Vagina (tissue), 2 donors: ENCODE measurements at regions not wholly inside any gene's neighbourhood (a gene's known extent, or its start where the extent isn't known, plus 50 kb on each side); places are given as distances from the start of the nearest gene placed in this dataset.

Experiments used
- DNase-seq, 2 donors: peaks; one replicate each; pipeline ENCODE4 v3.0.0-alpha.2; 2017; ENCODE audit errors: extremely low spot score in 2 of 2
- H3K27ac ChIP-seq: fragments of 200-600 bp; sonication (generic); one replicate; pipeline ENCODE4 v1.5.1; 2019
- H3K27me3 ChIP-seq: fragments of 200-600 bp; sonication (generic); one replicate; pipeline ENCODE4 v1.5.1; 2019
- H3K36me3 ChIP-seq, 2 donors: fragments of 200-600 bp; sonication (generic); one replicate each; pipeline ENCODE4 v1.5.1; 2017 to 2019
- H3K4me1 ChIP-seq: fragments of 200-600 bp; sonication (generic); one replicate; pipeline ENCODE4 v1.5.1; 2019
- H3K4me3 ChIP-seq, 2 donors: fragments of 200-600 bp; sonication (generic); 1 replicate in 1 of 2; 2 replicates in 1 of 2; pipeline ENCODE4 v1.5.1; 2016 to 2019
- H3K9me3 ChIP-seq: fragments of 200-600 bp; sonication (generic); one replicate; pipeline ENCODE4 v1.5.1; 2019
- POLR2A ChIP-seq, 2 donors: fragments of 450-650 bp; IDR thresholded peaks; one replicate each; pipeline ENCODE4 v1.6.1; 2017; ENCODE audit warnings: antibody characterized with exemption in 2 of 2, mild to moderate bottlenecking in 2 of 2, moderate library complexity in 2 of 2
- POLR2AphosphoS5 ChIP-seq, 2 donors: sonication (generic); formaldehyde crosslinking; IDR thresholded peaks; one replicate each; pipeline ENCODE4 v1.9.0; 2017; ENCODE audit warnings: antibody characterized with exemption in 2 of 2, mild to moderate bottlenecking in 2 of 2, low read depth in 1 of 2; ENCODE audit not compliant: insufficient read depth in 1 of 2
- intact Hi-C: fragments of 100-400 bp; cut with DNase I; formaldehyde crosslinking; loops from one replicate; pipeline ENCODE4 v1.15.1; 2023
- TF ChIP-seq, protein P1 (sequence below), 3 experiments: fragments of 450-650 bp in 2 of 3; fragments of 200-600 bp in 1 of 3; sonication (generic) in 1 of 3; IDR thresholded peaks; one replicate each; pipeline ENCODE4 v1.5.1; 2017 to 2019; ENCODE audit warnings: antibody characterized with exemption in 3 of 3, mild to moderate bottlenecking in 2 of 3, moderate library complexity in 2 of 3

DNA sequence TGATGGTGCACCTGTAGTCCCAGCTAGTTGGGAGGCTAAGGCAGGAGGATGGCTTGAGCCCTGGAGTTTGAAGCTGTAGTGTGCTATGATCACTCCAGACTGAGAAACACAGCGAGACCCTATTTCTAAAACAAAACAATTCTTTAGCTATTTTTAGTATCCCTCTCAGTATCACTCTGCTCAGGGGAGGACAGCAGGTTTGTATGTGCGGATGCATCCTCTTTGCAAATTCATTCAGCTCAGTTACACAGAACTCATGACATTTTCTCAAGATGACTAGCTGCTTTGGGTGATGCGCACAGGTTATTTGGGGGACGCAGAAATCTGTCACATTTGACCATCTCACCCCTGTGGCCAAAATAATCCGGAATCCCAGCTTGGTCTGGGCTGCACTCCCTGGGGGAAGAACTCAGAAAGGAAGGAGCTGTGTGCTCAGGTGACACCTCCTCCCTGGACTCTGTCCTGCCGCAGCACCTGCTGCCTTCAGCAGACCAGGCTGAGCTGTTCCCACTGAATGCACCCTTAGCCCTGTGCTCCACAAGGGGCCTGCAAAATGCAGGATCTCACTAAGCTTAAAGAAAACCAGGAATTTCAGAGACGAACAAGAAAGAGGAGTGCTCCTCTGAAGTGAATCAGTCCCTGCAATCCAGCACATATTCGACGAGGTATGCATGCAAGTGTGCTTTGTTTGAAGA lies 89.5 kb upstream of the PGBD5 start:
- Histone ChIP-seq H3K27ac (no peak overlapping the region), H3K4me3 (no peak overlapping the region), H3K36me3 (no peaks in the 10 kb centered on the region), H3K9me3 (no peaks in the 10 kb centered on the region), H3K4me1 (peaks cover 1% of the 10 kb centered on the region), H3K27me3 (no peaks in the 10 kb centered on the region)
- DNase-seq, result no peak
- intact Hi-C loops, result loop anchor here (5.0 kb wide), 1 partner anchor 658 kb away; no protein-coding TSS in a partner anchor
- TF ChIP-seq POLR2A (IDR thresholded peaks at IDR 0.05), result no peak

DNA sequence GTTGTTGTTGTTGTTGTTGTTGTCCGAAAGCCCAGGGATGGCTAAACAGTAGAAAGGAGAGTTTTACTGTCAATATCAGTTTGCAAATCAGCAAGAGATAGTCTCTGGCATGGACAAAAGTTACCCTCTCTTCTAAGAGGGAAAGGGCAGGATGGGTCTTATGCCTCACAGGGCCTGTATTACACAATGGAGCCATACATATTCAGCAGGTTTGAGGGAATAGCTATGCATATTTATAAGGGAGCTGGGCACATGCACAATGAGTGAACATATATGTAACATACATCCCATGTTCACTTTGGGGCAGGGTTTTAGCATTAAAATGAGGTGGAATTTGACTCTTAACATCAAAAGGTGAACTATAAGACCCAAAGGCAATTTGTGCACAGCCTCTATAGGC lies 84.4 kb upstream of the PGBD5 start:
- Histone ChIP-seq H3K27ac (peak overlapping the region; percentile 51), H3K4me1 (peaks cover 35% of the 10 kb centered on the region), H3K4me3 (no peak overlapping the region), H3K9me3 (no peaks in the 10 kb centered on the region), H3K36me3 (no peaks in the 10 kb centered on the region), H3K27me3 (no peaks in the 10 kb centered on the region)
- no peak for DNase-seq
- TF ChIP-seq, protein P1, sequence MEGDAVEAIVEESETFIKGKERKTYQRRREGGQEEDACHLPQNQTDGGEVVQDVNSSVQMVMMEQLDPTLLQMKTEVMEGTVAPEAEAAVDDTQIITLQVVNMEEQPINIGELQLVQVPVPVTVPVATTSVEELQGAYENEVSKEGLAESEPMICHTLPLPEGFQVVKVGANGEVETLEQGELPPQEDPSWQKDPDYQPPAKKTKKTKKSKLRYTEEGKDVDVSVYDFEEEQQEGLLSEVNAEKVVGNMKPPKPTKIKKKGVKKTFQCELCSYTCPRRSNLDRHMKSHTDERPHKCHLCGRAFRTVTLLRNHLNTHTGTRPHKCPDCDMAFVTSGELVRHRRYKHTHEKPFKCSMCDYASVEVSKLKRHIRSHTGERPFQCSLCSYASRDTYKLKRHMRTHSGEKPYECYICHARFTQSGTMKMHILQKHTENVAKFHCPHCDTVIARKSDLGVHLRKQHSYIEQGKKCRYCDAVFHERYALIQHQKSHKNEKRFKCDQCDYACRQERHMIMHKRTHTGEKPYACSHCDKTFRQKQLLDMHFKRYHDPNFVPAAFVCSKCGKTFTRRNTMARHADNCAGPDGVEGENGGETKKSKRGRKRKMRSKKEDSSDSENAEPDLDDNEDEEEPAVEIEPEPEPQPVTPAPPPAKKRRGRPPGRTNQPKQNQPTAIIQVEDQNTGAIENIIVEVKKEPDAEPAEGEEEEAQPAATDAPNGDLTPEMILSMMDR (IDR thresholded peaks at IDR 0.05), result no peak
- TF ChIP-seq POLR2AphosphoS5 (IDR thresholded peaks at IDR 0.05; ENCODE audit: insufficient read depth in 1 of 2, low read depth in 1 of 2) (no peak), POLR2A (IDR thresholded peaks at IDR 0.05) (no peak)
- intact Hi-C loops, result no loop called here

DNA sequence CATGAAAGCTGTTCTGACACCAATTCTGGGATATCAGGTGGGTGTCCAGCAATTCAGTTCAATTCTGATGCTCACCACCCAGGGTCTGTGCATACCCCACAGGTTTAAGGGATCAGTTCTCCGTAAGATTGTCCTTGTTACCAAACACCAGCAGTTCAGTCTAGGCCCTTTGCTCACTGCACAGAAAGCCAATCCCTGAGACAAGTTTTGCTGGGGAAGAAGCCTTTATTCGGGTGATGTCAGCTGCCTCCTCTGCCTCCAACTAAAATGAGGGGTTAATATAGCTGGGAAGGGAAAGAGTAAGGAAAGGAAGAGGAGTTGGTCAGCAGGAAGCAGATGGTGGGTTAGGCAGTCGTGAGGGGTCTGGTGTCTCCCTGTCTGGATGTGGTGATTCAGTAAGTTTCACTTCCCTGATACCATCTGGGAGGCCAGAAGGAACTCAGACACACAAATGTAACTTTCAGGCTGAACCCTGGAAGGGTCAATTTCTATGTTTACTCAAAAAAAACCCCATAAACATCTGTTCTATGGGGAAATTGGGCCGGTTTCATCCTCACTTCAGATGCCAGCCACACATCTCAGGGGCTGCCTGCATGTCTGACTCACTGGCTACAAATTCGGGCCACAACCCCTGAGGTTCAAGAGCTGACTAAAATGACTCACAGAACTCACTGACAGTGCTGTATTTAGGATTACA lies 83.3 kb upstream of the PGBD5 start:
- H3K27ac ChIP-seq, result peak overlapping the region; percentile 51

DNA sequence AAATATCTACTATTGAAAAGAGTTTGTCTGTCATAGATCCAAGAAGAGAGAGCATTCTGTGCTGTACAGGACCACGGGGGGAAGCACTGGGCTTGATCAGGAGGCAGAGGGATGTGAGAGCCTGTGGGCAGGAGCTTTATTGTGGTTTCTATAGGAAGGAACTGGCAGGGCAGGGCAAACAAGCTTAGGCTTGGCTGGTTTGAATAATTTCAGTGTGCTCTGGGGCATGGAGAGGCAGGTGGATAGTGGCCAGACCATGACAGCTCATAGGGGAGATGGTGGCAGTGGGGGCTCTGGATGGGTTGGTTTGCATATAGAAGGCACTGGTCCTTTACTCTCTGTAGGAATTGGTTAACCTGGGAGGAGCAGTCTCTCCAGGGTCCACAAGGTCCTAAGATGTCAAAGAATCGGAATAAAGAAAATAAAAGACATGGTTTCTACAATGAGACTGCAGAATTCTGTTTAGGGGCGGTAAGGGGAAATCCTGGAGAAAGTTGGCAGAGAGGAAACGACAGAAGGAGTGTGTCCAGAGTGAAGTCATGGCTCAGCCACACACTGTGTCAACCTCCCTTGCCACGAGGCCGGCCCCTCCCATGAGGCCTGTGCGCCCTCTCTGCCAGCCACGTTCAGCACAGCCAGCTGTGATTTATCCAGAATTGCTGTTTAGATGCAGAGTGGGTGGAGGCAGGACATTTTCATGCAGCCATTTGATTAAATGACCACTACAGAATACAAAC lies 81.7 kb upstream of the PGBD5 start:
- H3K4me3 ChIP-seq, result no peak overlapping the region
- H3K4me1 ChIP-seq, result peaks cover 49% of the 10 kb centered on the region
- no peak for TF ChIP-seq POLR2A (IDR thresholded peaks at IDR 0.05)
- TF ChIP-seq POLR2AphosphoS5 (IDR thresholded peaks at IDR 0.05; ENCODE audit: insufficient read depth in 1 of 2, low read depth in 1 of 2), result peak in 1 of 2 donors; percentile 65
- TF ChIP-seq, protein P1 (IDR thresholded peaks at IDR 0.05), result no peak
- no peak for DNase-seq
- peak overlapping the region; percentile 10 for H3K27ac ChIP-seq
- no peaks in the 10 kb centered on the region for H3K27me3 ChIP-seq
- no peaks in the 10 kb centered on the region for H3K36me3 ChIP-seq
- intact Hi-C loops, result no loop called here
- no peaks in the 10 kb centered on the region for H3K9me3 ChIP-seq

More for the DNA sequence above, 83.3 kb upstream of the PGBD5 start:
- DNase-seq, result no peak
- peaks cover 38% of the 10 kb centered on the region for H3K4me1 ChIP-seq
- intact Hi-C loops, result no loop called here
- TF ChIP-seq POLR2A (IDR thresholded peaks at IDR 0.05) (no peak), POLR2AphosphoS5 (IDR thresholded peaks at IDR 0.05; ENCODE audit: insufficient read depth in 1 of 2, low read depth in 1 of 2) (no peak)
- TF ChIP-seq, protein P1 (IDR thresholded peaks at IDR 0.05), result no peak
- H3K27me3 ChIP-seq, result no peaks in the 10 kb centered on the region
- no peak overlapping the region for H3K4me3 ChIP-seq
- H3K36me3 ChIP-seq, result no peaks in the 10 kb centered on the region
- no peaks in the 10 kb centered on the region for H3K9me3 ChIP-seq

DNA sequence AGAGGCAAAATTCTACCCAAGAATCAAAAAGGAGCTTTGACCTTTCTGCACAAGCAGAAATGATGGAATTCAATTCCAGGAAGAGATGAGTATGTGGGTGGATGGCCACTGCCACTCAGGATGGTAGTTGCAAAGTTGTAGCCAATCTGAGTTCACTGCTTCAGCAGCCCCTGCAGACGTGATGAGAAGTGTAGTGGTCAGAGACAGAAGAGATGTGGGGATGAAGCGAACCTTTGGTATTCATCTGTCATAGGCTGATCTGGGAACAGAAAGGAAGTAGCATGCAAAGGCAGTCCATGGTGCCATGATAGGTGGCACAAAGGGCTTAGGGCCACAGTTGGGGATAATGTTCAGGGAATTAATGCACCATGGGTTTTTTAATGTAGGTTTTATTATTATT lies 81.1 kb upstream of the PGBD5 start:
- Histone ChIP-seq H3K4me1 (peaks cover 49% of the 10 kb centered on the region), H3K36me3 (no peaks in the 10 kb centered on the region), H3K9me3 (no peaks in the 10 kb centered on the region), H3K27me3 (no peaks in the 10 kb centered on the region), H3K4me3 (no peak overlapping the region), H3K27ac (no peak overlapping the region)
- no peak for DNase-seq
- no peak for TF ChIP-seq POLR2AphosphoS5 (IDR thresholded peaks at IDR 0.05; ENCODE audit: insufficient read depth in 1 of 2, low read depth in 1 of 2)
- intact Hi-C loops, result no loop called here
